ENCODE measurements at regions not wholly inside any gene's neighbourhood (a gene's known extent, or its start where the extent isn't known, plus 50 kb on each side); places are given as distances from the start of the nearest gene placed in this dataset.

DNA sequence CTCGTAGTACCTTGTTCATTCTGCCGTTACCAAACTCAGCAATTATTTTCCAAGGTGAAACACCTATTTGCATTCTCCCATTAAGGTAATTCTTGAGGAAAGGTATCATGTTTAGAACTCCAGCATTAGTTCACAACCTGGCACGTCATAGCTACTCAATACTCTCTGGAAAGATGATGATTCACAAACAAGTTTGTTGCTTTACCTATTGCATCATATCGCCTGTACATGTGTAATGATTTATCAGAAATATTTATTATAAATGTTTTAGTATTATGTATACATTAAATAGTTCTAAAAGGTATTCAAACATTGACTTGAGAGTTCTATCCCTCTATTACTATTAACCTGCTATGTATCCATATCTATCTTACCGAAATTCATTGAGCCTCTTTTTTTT, 658.3 kb upstream of the PITX2 start:
- TF ChIP-seq, protein P1, sequence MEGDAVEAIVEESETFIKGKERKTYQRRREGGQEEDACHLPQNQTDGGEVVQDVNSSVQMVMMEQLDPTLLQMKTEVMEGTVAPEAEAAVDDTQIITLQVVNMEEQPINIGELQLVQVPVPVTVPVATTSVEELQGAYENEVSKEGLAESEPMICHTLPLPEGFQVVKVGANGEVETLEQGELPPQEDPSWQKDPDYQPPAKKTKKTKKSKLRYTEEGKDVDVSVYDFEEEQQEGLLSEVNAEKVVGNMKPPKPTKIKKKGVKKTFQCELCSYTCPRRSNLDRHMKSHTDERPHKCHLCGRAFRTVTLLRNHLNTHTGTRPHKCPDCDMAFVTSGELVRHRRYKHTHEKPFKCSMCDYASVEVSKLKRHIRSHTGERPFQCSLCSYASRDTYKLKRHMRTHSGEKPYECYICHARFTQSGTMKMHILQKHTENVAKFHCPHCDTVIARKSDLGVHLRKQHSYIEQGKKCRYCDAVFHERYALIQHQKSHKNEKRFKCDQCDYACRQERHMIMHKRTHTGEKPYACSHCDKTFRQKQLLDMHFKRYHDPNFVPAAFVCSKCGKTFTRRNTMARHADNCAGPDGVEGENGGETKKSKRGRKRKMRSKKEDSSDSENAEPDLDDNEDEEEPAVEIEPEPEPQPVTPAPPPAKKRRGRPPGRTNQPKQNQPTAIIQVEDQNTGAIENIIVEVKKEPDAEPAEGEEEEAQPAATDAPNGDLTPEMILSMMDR (conservative IDR thresholded peaks at IDR 0.05 in 1 of 2, IDR thresholded peaks at IDR 0.05 in 1 of 2; ENCODE audit: extremely low read depth in 1 of 2, insufficient read depth in 1 of 2, low read depth in 1 of 2, low read length in 2 of 2), result no peak
- no peak for TF ChIP-seq EZH2 (IDR thresholded peaks at IDR 0.05; ENCODE audit: borderline replicate concordance, low read length)

Measured in mammary epithelial cell (primary cell).